GM18873 (cell line): ENCODE measurements at regions not wholly inside any gene's neighbourhood (a gene's known extent, or its start where the extent isn't known, plus 50 kb on each side); places are given as distances from the start of the nearest gene placed in this dataset.

ENCODE experiments used
- ATAC-seq: cut with Tn5 transposase; IDR thresholded peaks from one replicate; pipeline ENCODE4 v1.9.1; 2021; ENCODE audit warnings: mild to moderate bottlenecking, moderate library complexity, moderate number of reproducible peaks; ENCODE audit not compliant: unreplicated experiment, low FRiP score

DNA sequence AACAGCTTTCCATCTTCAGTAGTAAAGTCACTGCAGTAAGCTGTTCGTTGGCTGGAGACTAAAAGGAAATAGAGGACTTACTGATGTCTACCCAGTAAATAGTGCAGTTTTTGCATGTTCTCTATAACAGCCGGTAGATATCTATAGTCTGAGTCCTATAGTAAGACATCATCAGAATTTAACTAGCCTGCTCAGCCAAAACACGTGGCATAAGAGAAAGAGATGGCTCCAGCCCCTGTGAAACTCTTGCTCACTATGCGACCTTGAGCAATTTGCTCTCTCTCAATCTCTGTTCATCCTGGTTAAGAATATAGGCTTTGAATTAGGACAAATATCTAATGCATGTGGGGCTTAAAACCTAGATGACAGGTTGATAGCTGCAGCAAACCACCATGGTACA, 201.6 kb upstream of the PAPPA start:
- ATAC-seq, result no peak

DNA sequence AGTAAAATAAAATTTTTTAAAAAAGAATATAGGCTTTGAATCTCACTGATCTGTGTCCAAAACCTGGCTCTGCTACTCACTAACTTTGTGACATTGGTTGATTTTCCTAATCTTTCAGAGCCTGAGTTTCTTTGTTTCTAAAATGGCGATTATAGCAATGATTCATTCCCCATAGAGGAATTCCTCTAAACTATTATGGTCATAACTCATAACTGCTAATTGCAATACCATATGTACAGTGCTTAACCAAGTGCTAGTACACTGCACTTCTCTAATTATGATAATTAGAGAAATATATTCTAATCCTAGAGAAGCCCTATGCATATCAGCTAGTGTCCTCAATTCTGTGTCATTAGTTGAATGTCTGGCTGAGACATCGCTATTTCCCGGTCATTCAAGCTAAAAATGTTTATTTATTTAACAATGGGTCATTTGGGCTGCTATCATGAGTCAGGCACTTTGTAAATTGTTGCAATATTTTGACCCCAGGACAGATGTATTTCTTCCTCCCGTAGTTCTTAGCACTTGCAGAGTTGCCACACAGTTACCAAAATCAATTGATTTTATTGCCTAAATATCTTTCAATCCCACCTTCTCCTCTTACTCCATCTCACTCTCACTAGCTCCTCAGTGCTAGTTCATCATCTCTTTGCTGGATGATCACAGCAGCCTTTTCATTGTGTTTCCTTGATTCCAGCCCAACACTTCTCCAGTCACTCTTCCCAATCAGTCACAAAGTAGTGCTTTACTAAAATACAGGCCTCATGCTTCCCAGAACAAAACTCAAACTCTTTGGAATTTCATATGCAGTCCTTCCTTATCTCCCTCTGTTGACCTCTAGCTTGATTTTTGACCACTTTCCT, 200.9 kb upstream of the PAPPA start:
- no peak for ATAC-seq

DNA sequence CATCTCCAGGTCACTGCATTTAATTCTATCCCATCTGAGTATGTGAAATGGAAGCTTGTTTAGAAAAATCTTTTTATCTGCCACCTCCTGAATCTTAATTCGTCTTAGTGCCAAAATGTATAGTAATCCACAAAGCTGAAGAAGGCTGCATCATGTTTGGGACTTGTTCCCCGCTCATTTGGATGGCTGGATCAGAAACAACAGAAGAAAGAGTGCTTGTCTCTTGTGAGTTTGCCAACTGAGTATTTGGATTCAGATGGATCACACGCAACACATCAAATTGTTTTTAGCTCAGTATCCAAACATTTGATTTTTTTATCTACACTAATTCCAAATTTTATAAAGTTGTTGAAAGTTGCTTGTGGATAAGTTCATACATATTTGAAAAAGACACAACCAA, 197.2 kb upstream of the PAPPA start:
- no peak for ATAC-seq

DNA sequence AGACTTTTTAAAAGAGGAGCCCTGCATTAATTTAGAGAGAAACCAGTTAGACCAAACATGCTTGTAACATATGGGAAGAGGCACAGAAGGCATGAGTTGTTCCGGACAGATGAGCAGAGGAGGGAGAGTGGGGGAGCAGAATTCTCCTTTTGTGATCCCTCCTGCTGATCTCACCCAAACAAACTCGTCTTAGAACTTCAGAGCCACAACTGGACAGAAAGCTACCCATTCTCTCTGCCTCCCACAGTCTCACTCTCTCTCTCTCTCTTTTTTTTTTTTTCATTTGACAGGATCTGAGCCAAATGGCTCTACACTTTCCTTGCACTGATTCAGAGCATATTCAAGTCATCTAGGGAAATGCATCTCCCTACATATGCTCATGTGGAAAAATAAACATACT, 196.0 kb upstream of the PAPPA start:
- ATAC-seq, result no peak

GRCh38 chr9:115964710-115965347, 188.8 kb upstream of the PAPPA start:
- ATAC-seq, result no peak

GRCh38 chr9:115966660-115967059, 186.9 kb upstream of the PAPPA start:
- no peak for ATAC-seq

- no peak for ATAC-seq
These were observed 184.5 kb upstream of the PAPPA start for GRCh38 chr9:115969096-115969495.

- ATAC-seq, result no peak
These were observed 181.2 kb upstream of the PAPPA start for GRCh38 chr9:115972362-115972761.

DNA sequence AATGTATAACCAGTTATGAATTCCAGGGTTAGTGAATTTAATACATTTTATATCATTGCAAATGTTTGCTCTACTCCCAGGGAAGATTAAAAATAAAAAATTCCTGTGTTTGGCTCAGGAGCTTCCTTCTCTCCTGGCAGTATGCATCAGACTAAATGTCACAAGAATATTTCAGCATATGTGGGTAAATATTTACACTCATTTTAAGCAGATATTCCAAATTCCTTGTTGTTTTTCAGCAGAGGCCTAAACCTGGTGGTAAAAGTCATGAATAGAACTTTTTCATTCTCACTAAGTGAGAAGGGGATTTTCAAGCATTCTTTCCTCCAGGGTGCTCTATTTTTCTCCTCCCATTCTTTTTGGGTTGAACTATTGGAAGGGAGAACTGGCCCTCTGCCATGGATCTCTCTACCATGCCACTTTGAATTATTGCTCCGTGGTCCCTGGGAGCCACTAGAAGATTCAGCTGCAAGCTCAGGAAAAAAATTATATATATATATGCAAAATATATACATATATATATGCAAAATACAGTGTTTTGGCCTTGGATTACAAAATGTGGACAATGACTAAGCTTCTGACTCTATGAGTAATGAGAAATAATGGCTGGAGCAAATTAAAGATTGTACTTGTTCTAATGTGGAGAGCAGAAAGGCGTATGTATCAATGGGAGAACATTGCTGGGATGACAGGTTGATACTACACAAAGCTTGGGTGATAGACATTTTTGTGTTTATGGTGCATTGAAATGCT, 180.6 kb upstream of the PAPPA start:
- ATAC-seq, result no peak

DNA sequence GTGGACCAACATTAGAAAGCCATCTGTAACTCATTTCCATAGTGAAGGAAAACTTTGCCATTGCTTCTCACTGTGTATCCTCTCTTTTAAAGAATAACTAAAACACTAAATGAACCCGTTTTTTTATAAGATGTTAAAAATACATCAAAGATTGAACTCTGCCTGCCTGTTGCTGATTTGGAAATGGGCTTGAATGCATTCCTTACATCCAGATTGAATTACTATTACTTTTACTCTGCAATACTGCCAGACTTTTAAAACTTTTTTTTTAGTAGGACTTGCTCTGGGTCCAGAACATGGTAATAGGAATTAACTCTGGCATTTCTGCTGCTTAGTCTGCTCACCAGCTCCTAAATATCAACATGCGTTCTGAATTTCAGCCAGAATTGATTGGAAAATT, 176.8 kb upstream of the PAPPA start:
- ATAC-seq, result no peak

- ATAC-seq, result no peak
These were observed 175.5 kb upstream of the PAPPA start for GRCh38 chr9:115978091-115978490.

DNA sequence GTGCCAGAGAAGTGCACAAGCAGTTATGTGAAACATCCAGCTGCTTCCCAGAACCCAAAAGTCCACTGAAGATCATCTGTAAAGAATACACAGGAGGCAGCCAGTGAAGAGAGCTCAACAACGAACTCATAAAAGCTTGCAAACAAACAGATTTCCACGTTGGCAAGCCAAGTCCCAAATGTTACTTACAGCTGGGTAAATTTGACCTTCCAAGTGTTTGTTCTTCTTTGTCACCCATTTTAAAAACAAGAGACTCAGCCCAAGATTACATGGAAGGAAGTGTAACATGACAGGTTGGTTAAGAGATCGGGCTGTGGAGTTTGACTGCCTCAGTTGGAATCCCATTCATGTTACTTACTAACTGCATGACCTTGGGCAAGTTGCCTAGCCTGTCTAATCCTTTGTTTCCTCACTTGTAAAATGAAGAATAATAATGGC, 174.9 kb upstream of the PAPPA start:
- no peak for ATAC-seq

- ATAC-seq, result no peak
These were observed 173.5 kb upstream of the PAPPA start for GRCh38 chr9:115980054-115980453.

DNA sequence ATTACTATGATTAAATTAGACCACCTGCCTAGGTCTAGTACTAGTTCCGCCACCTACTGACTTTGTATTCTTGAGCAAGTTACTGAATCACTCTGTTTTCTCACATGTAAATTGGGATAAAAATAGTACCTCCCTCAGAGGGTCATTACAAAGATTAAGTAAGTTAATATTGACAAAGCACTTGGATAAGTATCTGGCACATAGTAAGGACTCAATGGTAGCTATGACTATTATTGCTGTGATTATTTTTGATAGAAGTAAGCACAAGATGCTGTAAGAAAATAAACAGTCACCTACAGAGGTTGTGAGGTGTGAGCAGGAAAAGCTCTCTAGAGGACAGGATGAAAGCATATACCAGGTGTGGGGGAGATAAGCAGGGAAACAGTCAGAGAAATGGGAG, 173.1 kb upstream of the PAPPA start:
- no peak for ATAC-seq

DNA sequence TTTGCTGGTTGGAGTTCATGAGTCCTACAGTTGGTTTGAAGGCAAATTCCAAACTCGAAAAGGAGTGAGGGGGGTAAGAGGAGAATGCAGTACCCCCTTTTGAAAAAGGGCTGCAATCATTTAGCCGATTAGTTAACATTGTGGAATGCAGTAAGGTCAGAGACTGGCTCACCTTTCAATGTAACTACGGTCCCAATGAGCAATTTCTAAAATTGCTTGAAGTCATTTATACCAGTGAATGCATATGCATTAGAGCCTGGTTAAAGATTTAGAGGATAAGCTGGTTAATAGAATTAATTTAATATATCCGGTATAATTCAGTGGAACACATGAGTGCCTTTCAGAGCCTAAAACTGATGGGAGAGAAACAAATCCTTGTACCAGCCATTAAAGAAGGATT, 172.6 kb upstream of the PAPPA start:
- ATAC-seq, result no peak

GRCh38 chr9:115983366-115983765, 170.2 kb upstream of the PAPPA start:
- ATAC-seq, result no peak

- ATAC-seq, result no peak
These were observed 167.9 kb upstream of the PAPPA start for GRCh38 chr9:115985657-115986056.

- no peak for ATAC-seq
These were observed 167.1 kb upstream of the PAPPA start for GRCh38 chr9:115986508-115986907.

GRCh38 chr9:115988701-115989100, 164.9 kb upstream of the PAPPA start:
- no peak for ATAC-seq

DNA sequence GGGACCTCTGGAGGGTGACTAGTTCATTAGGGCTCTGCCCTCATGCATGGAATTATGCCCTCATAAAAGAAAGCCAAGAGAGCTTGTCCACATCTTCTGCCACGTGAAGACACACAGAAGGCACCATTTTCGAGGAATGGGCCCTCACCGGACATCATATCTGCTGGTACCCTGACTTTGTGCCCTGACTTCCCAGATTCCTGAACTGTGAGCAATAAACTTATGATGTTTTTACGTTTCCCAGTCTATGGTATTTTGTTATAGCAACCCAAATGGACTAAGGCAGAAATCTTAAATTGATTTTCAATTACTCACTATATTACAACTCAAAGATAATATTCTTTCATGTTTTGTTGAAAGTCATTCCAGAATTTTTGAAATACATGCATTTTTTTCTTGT, 163.8 kb upstream of the PAPPA start:
- no peak for ATAC-seq

- no peak for ATAC-seq
These were observed 160.8 kb upstream of the PAPPA start for GRCh38 chr9:115992834-115993233.
